RWPE1 (cell line): ENCODE measurements at regions not wholly inside any gene's neighbourhood (a gene's known extent, or its start where the extent isn't known, plus 50 kb on each side); places are given as distances from the start of the nearest gene placed in this dataset.

ENCODE experiments used
- CTCF ChIA-PET: fragments of 350-600 bp; sonication (Branson Sonifier 250); formaldehyde crosslinking; extraction: SDS; loops from one replicate; lab custom pipeline; 2021; lab: Yijun Ruan, JAX
- POLR2A ChIA-PET: fragments of 400-600 bp; formaldehyde crosslinking; extraction: SDS; loops from one replicate; lab custom pipeline; 2020; ENCODE audit warnings: antibody characterized with exemption; ENCODE audit not compliant: low non-redundant PET; lab: Yijun Ruan, JAX
- DNase-seq: peaks from one replicate; pipeline ENCODE4 v3.0.0; 2012; ENCODE audit warnings: low spot score
- H3K27ac ChIP-seq: fragments of 450-650 bp; 2 replicates; pipeline ENCODE4 v1.5.1; 2017
- CTCF ChIP-seq: fragments of 450-650 bp; conservative IDR thresholded peaks from 2 replicates; pipeline ENCODE4 v1.5.1; 2017; ENCODE audit warnings: low read depth, mild to moderate bottlenecking

GRCh38 chr1:187456446-187456845 lies 627.7 kb downstream of the PLA2G4A start:
- POLR2A ChIA-PET = interaction anchor here (1.1 kb wide), 1 partner anchor 155 kb away, joined by 9 read pairs; no protein-coding TSS in a partner anchor
- H3K27ac ChIP-seq = no peak overlapping the region
- CTCF ChIA-PET = no interaction called here
- no peak for TF ChIP-seq CTCF
- no peak for DNase-seq

GRCh38 chr1:187460093-187460492 lies 631.3 kb downstream of the PLA2G4A start:
- POLR2A ChIA-PET = no interaction called here

GRCh38 chr1:187464320-187464719 lies 635.6 kb downstream of the PLA2G4A start:
- POLR2A ChIA-PET = no interaction called here
- no peak for TF ChIP-seq CTCF
- CTCF ChIA-PET = no interaction called here

More at GRCh38 chr1:187460093-187460492, 631.3 kb downstream of the PLA2G4A start:
- CTCF ChIA-PET = interaction anchor here (0.7 kb wide), 1 partner anchor 50 kb away, joined by 3 read pairs; no protein-coding TSS in a partner anchor
- TF ChIP-seq CTCF = no peak
- DNase-seq = no peak
- no peak overlapping the region for H3K27ac ChIP-seq

GRCh38 chr1:187465441-187465840 lies 636.7 kb downstream of the PLA2G4A start:
- no peak overlapping the region for H3K27ac ChIP-seq
- DNase-seq = no peak
- no peak for TF ChIP-seq CTCF
- POLR2A ChIA-PET = no interaction called here
- CTCF ChIA-PET = interaction anchor here (0.6 kb wide), 1 partner anchor 173 kb away, joined by 3 read pairs; no protein-coding TSS in a partner anchor

More at GRCh38 chr1:187464320-187464719, 635.6 kb downstream of the PLA2G4A start:
- DNase-seq = no peak
- no peak overlapping the region for H3K27ac ChIP-seq

GRCh38 chr1:187469836-187470235 lies 641.1 kb downstream of the PLA2G4A start:
- H3K27ac ChIP-seq = no peak overlapping the region
- no peak for TF ChIP-seq CTCF
- ChIA-PET POLR2A (no interaction called here), CTCF (interaction anchor here (0.7 to 0.9 kb wide), 2 partner anchors 205 to 691 kb away, joined by 4 to 7 read pairs; no protein-coding TSS in a partner anchor)
- no peak for DNase-seq

- DNase-seq = no peak
- POLR2A ChIA-PET = no interaction called here
- CTCF ChIA-PET = interaction anchor here (0.8 kb wide), 1 partner anchor 663 kb away, joined by 3 read pairs; no protein-coding TSS in a partner anchor
- no peak for TF ChIP-seq CTCF
- no peak overlapping the region for H3K27ac ChIP-seq
These were observed 642.8 kb downstream of the PLA2G4A start for GRCh38 chr1:187471555-187471954.
